Progenitor cell of endocrine pancreas (in vitro differentiated cells): ENCODE measurements at regions not wholly inside any gene's neighbourhood (a gene's known extent, or its start where the extent isn't known, plus 50 kb on each side); places are given as distances from the start of the nearest gene placed in this dataset.

Source experiments
- DNase-seq: peaks from one replicate; pipeline ENCODE4 v3.0.0; 2021; ENCODE audit warnings: low spot score; ENCODE audit not compliant: unreplicated experiment
- H3K27ac Mint-ChIP-seq: 2 replicates; pipeline ENCODE4 v1.8.0; 2021; ENCODE audit warnings: mild to moderate bottlenecking, moderate library complexity, mixed read lengths
- H3K27me3 Mint-ChIP-seq: 2 replicates; pipeline ENCODE4 v1.8.0; 2021; ENCODE audit warnings: mixed read lengths
- H3K36me3 Mint-ChIP-seq: 2 replicates; pipeline ENCODE4 v1.8.0; 2022; ENCODE audit warnings: mixed read lengths; ENCODE audit not compliant: insufficient read depth
- H3K4me1 Mint-ChIP-seq: 2 replicates; pipeline ENCODE4 v1.8.0; 2021; ENCODE audit warnings: low read depth, mixed read lengths
- H3K4me3 Mint-ChIP-seq: 2 replicates; pipeline ENCODE4 v1.8.0; 2021; ENCODE audit warnings: low read depth, mild to moderate bottlenecking, moderate library complexity, mixed read lengths
- H3K9me3 Mint-ChIP-seq: 2 replicates; pipeline ENCODE4 v1.8.0; 2021; ENCODE audit warnings: low read depth, mixed read lengths
- CTCF ChIP-seq: fragments of 200-600 bp; sonication (generic); IDR thresholded peaks from one replicate; pipeline ENCODE4 v1.5.0; 2021; ENCODE audit warnings: antibody characterized with exemption, mild to moderate bottlenecking; ENCODE audit not compliant: unreplicated experiment

- Mint-ChIP-seq H3K4me1 (no peaks in the 10 kb centered on the region), H3K27me3 (no peaks in the 10 kb centered on the region), H3K4me3 (no peak overlapping the region), H3K36me3 (no peaks in the 10 kb centered on the region), H3K9me3 (peaks cover 7% of the 10 kb centered on the region), H3K27ac (no peak overlapping the region)
- no peak for TF ChIP-seq CTCF
- DNase-seq, result no peak
These were observed 115.0 kb downstream of the ADAM29 start for GRCh38 chr4:175033162-175033561.

GRCh38 chr4:175034007-175034406, 115.8 kb downstream of the ADAM29 start:
- H3K9me3 Mint-ChIP-seq, result peaks cover 3% of the 10 kb centered on the region
- no peak overlapping the region for H3K4me3 Mint-ChIP-seq
- H3K27ac Mint-ChIP-seq, result no peak overlapping the region
- no peak for DNase-seq
- no peaks in the 10 kb centered on the region for H3K36me3 Mint-ChIP-seq
- no peaks in the 10 kb centered on the region for H3K27me3 Mint-ChIP-seq
- no peak for TF ChIP-seq CTCF
- H3K4me1 Mint-ChIP-seq, result no peaks in the 10 kb centered on the region

- no peak for TF ChIP-seq CTCF
- Mint-ChIP-seq H3K27me3 (no peaks in the 10 kb centered on the region), H3K4me3 (no peak overlapping the region), H3K36me3 (no peaks in the 10 kb centered on the region), H3K9me3 (no peaks in the 10 kb centered on the region), H3K27ac (no peak overlapping the region), H3K4me1 (no peaks in the 10 kb centered on the region)
- no peak for DNase-seq
These were observed 117.0 kb downstream of the ADAM29 start for GRCh38 chr4:175034986-175035705.

- Mint-ChIP-seq H3K4me1 (no peaks in the 10 kb centered on the region), H3K27ac (no peak overlapping the region), H3K36me3 (no peaks in the 10 kb centered on the region), H3K4me3 (no peak overlapping the region), H3K27me3 (no peaks in the 10 kb centered on the region), H3K9me3 (no peaks in the 10 kb centered on the region)
- TF ChIP-seq CTCF, result no peak
- DNase-seq, result no peak
These were observed 117.7 kb downstream of the ADAM29 start for GRCh38 chr4:175035905-175036304.

GRCh38 chr4:175048111-175048784, 130.1 kb downstream of the ADAM29 start:
- no peaks in the 10 kb centered on the region for H3K4me1 Mint-ChIP-seq
- H3K4me3 Mint-ChIP-seq, result no peak overlapping the region
- DNase-seq, result no peak
- peaks cover 9% of the 10 kb centered on the region for H3K9me3 Mint-ChIP-seq
- no peak overlapping the region for H3K27ac Mint-ChIP-seq
- peaks cover 1% of the 10 kb centered on the region for H3K36me3 Mint-ChIP-seq
- H3K27me3 Mint-ChIP-seq, result no peaks in the 10 kb centered on the region
- no peak for TF ChIP-seq CTCF
